ENCODE measurements at regions not wholly inside any gene's neighbourhood (a gene's known extent, or its start where the extent isn't known, plus 50 kb on each side); places are given as distances from the start of the nearest gene placed in this dataset.
"Not testable (repeated sequence)": the region's sequence is repeated elsewhere in the genome, so short reads cannot be mapped to it uniquely, and the experiment has no call there.

DNA sequence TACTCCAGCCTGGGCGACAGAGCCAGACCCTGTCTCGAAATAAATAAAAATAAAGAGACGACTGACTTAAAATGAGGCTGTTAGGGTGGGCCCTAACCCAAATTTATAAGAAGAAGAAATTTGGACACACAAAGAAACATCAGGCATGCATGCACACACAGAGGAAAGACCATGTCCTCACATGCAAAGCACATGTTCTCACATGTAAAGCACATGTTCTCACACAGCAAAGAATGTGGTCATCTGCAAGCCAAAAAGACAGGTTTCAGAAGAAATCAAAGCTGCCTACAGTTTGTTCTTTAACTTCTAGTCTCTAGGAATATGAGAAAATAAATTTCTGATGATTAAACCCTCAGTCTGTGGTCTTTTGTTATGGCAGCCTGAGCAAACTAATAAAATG lies 132.3 kb upstream of the CRIM1 start:
- FAIRE-seq, result no peak

DNA sequence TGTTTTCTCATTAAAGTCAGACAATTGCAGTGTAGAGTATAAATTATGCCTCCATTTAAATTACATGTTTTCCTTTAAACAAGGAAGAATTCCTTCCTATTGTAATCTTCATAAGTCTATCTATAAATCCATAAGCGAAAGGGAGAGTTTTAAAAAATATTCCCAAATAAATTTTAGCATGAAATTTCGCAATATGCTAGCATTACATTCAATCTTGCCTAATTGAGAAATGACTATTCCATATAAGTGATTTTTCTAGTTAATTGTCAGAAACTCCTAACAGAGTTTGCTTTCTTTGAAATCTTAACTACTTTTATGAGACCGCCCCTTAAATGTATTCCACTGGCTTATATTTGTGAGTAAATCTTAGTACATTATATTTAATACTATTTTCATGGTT lies 133.1 kb upstream of the CRIM1 start:
- FAIRE-seq, result no peak

DNA sequence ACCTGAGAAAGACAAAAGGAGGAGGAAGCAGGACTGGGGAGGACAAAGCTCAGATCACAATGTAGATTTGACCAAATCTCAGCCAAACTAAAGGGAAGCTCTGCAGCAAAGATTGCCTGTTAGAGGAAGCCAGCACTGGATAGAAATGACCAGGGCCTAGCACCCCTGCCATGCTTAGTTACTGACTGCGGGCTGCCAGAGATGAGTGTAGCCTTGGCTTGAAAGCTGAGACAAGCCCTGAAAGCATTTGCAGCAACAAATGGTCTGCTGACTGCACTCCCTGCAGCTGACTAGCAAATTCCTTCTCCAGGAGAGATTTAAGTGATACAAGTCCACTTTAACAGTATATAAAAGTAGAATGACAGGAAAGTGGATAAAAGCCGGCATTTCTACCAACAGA lies 140.9 kb upstream of the CRIM1 start:
- FAIRE-seq, result no peak

DNA sequence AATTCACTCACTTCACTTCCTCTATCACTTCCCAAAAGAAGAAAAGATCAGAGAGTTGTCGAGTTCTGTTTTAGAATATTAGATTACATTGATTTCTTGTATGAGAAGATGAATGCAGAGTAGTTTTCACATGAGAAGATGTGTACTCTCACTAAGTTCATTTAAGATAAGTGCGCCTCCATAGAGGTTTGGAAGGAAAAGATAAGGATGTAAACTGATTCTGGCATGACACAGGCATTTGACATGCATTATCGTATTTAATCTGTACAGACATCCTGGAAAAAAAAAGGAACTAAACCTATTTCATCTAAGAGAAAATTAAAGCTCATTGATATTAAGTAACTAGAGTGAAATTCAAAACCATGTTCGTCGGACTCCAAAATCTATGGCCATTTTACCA lies 152.2 kb upstream of the CRIM1 start:
- no peak for FAIRE-seq

DNA sequence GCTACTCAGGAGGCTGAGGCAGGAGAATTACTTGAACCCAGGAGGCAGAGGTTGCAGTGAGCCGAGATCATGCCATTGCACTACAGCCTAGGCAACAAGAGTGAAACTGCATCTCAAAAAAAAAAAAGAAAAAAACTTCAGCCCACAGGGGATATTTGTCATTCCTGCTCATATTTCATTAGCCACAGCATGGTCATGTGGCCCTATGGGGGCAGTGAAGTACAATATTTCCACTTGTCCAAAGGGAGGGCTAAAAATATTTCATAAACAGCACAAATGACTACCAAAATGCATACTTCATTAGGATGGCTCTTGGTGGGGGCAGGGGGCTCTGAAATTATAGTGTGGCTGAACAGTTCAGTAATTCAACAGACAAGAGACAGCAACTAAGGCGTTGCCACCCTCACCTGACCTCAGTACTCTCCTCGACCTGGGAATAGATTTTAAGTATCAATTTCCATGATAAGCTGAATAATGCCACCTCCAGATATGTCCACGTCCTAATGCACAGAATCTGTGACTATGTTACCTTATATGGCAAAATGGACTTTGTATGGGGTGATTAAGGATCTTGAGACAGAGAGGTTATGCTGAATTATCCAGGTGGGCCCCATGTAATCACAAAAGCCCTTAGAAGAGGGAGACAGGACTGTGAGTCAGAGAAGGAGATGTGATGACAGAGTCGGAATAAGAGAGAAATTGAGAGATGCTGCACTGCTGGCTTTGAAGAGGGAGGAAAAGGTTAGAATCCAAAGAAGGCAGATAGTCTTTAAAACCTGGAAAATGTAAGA lies 158.2 kb upstream of the CRIM1 start:
- no peak for FAIRE-seq

DNA sequence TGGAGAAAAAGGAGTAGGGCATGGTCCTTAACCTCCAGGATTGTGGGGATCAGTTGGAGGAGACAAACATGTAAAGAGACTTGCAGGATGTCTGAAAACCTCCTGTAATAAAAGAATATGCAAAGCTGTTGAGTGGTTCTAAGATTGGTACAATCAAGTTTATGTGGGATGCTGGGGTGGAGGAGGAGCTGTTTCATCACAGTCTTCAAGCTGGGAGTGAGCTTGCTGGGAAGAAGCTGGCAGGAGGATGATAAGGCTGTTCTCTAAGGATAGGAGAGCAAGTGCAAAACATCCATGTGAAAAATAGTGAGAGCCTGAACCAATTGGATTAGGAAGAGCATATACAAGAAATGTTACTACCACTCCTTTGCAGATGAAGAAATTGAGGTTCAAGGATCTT lies 161.9 kb upstream of the CRIM1 start:
- no peak for FAIRE-seq

DNA sequence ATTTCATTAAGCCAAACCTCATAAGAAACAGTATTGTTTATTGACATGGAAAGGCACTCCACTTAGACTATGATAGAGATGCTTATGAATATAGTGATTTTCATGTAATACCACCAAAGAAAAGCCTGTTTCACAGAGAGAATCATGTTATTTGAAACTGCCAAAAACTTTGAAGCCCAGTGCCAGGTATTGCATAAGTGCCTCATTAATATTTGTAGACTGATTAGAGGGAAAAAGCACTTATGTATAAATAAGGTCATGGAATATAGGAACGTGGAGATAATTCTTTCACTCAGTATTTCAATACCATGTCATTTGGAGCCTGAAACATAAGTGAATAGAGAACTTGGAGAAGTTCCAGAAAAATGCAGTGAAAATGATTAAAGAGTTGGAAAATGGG lies 162.6 kb upstream of the CRIM1 start:
- no peak for FAIRE-seq

DNA sequence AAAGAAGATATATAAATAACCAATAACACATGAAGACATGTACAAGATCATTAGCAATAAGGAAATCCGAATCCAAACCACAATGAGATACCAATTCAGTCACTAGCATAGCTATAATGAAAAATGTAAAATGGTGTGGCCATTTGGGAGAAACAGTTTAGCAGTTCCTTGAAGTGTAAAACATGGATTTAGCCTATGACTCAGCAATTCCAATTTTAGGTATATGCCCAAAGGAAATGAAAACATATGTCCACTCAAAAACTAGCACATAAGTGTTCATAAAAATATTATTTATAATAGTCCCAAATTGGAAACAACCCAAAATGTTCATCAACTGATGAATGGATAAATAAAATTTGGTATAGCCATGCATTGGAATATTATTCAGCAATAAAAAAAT lies 165.5 kb upstream of the CRIM1 start:
- no peak for FAIRE-seq

DNA sequence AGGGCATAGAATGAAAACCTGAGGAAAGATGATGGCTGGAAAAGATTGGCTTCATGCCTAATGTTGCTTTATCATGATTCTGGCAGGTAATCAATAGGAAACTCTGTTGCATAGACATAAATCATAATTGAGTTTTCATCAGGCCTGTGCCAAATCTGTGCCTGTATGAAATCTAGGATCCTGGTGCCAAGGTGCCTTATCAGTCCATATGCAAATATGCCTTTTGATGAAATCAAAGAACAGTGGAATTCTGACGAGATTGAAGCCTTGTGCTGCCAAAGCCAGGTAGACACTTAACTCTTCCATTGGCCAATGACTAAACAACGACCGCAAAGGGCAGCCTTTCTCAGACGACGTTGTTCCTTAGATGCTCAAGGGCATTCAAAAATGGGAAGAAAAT lies 170.0 kb upstream of the CRIM1 start:
- FAIRE-seq, result no peak

DNA sequence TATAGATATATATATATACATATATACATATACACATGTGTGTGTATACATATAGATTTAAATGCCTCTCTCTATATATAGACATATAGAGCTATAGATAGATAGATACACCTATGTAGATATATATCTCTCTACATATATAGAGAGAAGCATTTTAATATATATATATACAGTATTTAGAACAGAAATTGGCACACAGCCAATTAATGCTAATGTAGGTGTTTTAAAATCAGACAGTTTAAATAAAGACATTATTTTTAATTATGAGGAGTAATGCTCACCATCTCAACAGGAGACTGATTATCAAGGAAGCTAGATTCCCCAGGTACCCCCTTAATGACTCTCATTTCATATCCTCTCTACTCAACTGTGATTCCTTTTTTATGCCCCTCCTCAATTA lies 170.7 kb upstream of the CRIM1 start:
- FAIRE-seq, result no peak

DNA sequence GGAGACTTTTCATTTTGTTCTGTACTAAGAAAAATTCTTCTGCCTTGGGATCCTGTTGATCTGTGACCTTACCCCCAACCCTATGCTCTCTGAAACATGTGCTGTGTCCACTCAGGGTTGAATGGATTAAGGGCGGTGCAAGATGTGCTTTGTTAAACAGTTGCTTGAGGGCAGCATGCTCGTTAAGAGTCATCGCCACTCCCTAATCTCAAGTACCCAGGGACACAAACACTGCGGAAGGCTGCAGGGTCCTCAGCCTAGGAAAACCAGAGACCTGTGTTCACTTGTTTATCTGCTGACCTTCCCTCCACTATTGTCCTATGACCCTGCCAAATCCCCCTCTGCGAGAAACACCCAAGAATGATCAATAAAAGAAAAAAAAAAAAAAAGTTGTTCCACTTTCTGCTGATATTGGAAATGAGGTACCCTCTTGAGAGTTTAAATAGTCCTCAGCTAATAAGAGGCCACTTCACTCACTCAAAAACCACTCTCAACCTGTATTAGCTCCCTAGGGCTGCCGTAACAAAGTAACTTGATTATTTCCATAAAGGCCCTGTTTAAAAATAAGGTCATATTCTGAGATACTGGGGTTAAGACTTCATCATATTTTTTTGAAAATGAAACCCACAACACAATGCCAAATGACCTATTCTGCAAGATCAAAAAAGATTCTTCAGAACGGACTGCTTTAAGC lies 174.6 kb upstream of the CRIM1 start:
- FAIRE-seq, result not testable (repeated sequence)

DNA sequence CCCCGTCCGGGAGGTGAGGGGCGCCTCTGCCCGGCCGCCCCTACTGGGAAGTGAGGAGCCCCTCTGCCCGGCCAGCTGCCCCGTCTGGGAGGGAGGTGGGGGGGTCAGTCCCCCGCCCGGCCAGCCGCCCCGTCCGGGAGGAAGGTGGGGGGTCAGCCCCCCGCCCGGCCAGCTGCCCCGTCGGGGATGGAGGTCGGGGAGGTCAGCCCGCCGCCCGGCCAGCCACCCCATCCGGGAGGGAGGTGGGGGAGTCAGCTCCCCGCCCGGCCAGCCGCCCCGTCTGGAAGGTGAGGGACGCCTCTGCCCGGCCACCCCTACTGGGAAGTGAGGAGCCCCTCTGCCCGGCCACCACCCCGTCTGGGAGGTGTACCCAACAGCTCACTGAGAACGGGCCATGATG lies 175.3 kb upstream of the CRIM1 start:
- FAIRE-seq, result not testable (repeated sequence)

DNA sequence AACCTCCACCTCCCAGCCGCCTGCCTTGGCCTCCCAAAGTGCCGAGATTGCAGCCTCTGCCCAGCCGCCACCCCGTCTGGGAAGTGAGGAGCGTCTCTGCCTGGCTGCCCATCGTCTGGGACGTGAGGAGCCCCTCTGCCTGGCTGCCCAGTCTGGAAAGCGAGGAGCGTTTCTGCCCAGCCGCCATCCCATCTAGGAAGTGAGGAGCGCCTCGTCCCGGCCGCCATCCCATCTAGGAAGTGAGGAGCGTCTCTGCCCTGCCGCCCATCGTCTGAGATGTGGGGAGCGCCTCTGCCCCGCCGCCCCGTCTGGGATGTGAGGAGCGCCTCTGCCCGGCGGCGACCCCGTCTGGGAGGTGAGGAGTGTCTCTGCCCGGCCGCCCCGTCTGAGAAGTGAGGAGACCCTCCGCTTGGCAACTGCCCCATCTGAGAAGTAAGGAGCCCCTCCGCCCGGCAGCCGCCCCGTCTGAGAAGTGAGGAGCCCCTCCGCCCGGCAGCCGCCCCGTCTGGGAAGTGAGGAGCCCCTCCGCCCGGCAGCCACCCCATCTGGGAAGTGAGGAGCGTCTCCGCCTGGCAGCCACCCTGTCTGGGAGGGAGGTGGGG lies 175.8 kb upstream of the CRIM1 start:
- FAIRE-seq, result not testable (repeated sequence)

DNA sequence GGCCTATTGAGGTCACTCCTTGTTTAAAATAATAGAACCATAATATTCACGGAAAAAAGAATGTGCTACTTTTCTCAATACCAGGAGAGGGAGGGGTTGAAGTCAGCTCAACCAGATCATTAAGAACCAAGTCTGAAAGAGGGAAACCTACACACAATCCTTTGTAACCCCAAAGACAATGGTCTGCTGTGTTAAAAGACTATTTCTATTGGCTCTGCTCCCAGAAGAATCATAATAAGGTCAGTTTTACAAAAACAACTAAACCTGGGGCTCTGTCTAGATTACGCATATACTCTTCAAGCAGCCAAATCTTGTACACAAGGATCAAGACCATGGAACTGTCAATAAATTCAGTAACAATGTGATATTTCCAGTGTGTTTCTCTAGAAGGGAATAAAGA lies 177.2 kb upstream of the CRIM1 start:
- no peak for FAIRE-seq

DNA sequence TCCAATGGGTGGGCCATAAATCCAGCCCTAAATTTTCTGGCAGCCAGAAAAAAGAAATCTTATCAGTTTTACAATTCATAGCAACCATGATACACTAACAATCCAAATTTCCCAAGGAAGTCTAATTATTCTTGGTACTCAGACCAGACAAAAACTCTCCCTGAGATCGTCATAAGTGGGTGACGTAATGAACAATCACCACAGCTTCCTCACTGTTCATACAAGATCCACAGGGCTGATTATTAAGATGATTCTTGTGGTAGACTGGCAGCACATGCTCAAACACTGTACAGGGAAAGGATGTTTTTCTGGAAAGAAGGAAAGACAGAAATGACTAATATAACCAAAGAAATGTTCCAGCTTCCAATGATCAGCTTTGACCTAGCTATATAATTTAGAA lies 178.3 kb upstream of the CRIM1 start:
- no peak for FAIRE-seq

DNA sequence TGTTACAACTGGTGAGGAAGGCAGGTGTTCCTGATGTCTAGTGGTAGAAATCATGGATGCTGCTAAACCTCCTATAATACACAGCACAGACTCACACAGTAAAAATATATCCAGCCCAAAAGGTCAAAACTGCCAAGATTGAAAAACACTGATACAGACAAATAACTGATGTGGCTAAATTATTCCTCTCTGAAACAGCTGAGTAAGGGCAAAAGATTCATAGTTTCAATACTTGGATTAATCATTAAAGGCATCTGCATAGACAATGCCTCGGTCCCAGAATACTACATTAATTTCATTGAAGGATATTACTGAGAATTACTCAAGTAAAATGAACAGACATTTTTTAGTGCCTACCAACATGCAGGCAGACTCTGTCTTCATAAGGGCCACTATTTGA lies 180.7 kb upstream of the CRIM1 start:
- no peak for FAIRE-seq

DNA sequence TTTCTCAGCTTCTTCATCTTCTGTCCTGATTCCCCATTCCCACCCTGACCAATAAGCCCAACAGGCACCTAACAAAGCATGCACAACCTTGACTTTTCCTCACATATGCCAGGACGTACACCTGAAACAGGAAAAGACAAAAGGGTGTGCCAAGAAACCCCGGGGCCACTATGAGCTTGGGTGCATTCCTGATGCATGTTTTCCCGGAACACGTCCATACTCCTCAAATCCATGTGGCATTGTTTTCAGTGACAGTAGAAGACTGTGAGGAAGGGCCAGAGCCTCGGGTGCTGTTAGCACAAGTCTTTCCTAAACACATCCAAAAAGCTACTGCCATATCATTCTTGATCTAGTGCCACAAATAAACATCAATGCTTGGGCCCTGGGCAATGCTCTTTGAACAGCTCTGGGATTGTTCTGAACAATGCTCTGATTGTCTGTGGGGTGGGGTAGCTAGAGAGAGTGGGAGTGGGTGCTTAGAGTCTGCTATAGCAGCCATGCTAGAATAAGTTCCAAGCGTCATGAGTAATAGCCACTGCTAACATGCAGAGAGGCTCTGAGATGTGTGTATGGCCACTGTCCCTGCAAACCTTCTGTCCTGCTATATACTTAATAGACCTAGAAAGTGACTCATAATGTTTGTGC lies 181.7 kb upstream of the CRIM1 start:
- no peak for FAIRE-seq

DNA sequence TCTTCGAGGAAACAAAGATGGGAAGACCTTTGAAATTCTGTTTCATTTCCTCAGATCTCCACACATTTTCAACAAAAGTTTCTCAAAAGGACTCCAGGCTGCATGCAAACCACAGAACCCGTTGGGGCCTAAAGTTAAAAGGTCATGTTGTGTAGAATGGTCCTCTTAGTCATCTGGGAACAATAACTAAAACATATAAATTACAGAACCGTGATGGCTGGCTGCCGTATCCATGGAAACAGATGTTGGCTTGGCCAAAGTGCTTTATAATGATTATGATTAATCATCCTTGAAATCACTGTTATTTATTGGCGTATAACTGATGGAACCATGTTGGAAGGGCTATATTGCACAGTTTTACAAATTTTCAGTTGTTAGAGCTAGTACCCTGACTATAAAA lies 182.8 kb upstream of the CRIM1 start:
- no peak for FAIRE-seq

DNA sequence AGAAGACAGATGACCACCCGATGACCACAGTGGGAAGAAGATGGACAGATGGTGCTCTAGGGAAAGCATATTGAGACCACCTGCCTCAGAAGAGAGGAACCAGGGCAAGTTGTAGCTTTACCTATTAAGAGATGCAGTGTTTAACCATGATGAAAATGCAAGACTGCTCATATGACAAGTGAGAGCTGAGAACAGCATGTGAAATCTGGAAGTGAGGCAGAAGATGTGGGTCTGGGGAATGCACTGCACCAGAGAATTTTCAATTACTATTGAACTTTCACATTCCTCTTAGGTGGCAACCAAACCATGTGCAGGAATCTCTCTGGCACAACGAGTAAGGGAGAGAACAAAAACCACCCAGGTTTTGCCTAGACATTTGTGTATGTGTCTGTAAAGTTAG lies 184.8 kb upstream of the CRIM1 start:
- no peak for FAIRE-seq

DNA sequence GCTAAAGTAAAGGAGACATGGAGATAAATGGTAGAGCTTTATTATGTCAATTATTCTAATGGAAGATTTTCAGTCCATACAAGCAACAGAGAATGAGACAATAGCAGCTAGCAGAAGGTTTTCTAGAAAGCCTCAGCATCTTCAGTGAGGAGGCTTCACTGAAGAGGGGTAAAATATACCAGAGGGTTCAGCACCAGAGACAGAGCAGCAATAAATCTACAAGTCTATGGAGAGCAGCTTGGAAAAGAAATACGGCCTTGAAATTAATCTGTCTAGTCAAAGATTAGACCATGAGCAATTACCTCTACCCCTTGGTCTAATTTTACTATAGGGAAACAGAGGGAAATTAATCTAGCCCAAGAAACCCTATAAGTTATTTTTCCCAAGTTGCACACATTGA lies 185.7 kb upstream of the CRIM1 start:
- FAIRE-seq, result no peak

DNA sequence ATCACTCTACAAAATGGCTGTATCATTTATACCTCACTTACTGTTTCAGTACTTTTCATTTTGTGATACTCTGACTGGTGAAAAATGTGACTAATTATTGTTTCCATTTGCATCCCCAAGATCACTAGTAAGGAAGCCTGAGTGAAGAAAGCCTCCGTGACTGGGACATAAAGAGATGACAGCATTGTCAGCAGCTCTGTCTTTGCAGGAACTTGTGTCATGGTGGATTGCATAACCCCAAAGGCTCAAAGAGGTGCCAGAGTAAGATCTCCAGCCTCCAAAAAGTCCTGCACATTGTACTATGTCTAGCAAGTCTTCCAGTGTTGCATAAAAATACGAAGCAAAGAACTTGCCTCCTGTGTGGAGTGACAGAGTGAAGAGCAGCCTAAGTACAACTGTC lies 187.5 kb upstream of the CRIM1 start:
- no peak for FAIRE-seq

DNA sequence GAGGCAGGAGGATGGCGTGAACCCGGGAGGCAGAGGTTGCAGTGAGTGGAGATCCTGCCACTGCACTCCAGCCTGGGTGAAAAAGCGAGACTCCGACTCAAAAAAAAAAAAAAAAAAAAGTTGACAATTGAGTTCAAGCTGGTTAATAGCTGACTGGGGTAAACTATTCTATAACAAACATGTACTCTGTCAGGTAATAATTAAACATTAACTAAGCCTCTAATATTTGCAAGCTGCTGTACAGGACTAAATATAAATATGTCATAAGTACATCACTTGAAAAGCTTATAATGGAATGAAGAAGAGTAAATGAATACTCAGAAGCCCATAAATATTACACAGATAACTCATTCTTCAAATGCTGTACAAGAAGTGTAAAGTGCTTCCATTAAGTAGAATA lies 190.4 kb upstream of the CRIM1 start:
- no peak for FAIRE-seq

DNA sequence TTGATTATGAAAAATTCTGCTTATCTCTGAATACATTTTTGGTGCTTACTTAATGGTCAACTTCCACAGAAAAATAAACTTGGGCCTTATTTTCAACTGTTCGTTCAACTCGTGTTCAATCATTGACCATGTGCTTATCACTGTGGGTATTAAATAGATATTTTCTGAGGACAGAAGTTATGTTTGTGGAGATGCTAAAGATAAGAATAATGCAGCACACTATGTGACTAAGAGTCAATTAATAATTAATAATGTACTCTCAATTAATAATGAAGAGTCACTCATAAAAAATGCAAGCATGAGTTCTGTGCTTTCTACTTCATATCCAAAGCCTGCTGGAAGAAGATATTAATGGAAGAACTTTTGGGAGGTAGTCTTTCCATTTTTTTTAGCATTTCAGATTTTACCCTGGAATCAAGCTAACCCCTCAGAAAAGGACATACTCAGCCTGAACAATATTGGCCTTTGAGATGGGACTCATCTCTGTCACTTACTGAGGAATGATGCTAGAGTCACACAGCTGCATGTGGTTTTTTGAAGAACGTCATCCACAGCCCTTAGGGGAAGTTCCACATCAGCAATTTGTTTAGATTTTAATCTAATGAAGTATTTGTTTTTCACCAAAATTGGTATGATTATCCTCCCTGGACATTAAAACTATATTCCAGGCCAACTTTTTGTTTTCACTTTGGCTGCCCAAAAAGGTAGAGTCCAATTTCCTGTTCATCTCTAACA lies 191.9 kb upstream of the CRIM1 start:
- no peak for FAIRE-seq

Data from G401.6 (cell line).